A549 (cell line): ENCODE measurements at regions not wholly inside any gene's neighbourhood (a gene's known extent, or its start where the extent isn't known, plus 50 kb on each side); places are given as distances from the start of the nearest gene placed in this dataset.

ENCODE experiments used
- CHD4 ChIP-seq: fragments of 200-600 bp; sonication (generic); IDR thresholded peaks from 2 replicates; pipeline ENCODE4 v1.6.1; 2016; ENCODE audit warnings: antibody characterized with exemption, mild to moderate bottlenecking, borderline replicate concordance
- EHMT2 ChIP-seq: fragments of 200-600 bp; sonication (generic); IDR thresholded peaks from 2 replicates; pipeline ENCODE4 v1.6.1; 2016; ENCODE audit warnings: antibody characterized with exemption, low read depth, mild to moderate bottlenecking, moderate library complexity
- EP300 ChIP-seq, 2 experiments: fragments of >200 bp; sonication (Bioruptor Twin); formaldehyde crosslinking; IDR thresholded peaks; 2 replicates in 1 of 2; 3 replicates in 1 of 2; pipeline ENCODE4 v1.6.1; 2016 to 2017
- JUNB ChIP-seq: fragments of >200 bp; sonication (Bioruptor Twin); formaldehyde crosslinking; IDR thresholded peaks from 2 replicates; pipeline ENCODE4 v1.6.1; 2016
- POLR2A ChIP-seq: IDR thresholded peaks from 2 replicates; pipeline ENCODE4 v1.6.1; 2012; ENCODE audit warnings: mild to moderate bottlenecking, low read length
- RFX5 ChIP-seq: fragments of 450-650 bp; IDR thresholded peaks from 2 replicates; pipeline ENCODE4 v1.7.1; 2014; ENCODE audit warnings: antibody characterized with exemption, mild to moderate bottlenecking, moderate library complexity
- SMC3 ChIP-seq: fragments of >200 bp; sonication (Bioruptor Twin); formaldehyde crosslinking; IDR thresholded peaks from 3 replicates; pipeline ENCODE4 v1.6.1; 2018; ENCODE audit warnings: inconsistent platforms
- TF ChIP-seq, protein P1 (sequence below): fragments of >200 bp; sonication (Bioruptor Twin); formaldehyde crosslinking; IDR thresholded peaks from 3 replicates; pipeline ENCODE4 v1.5.1; 2016
- TF ChIP-seq, protein P2 (sequence below): IDR thresholded peaks from 2 replicates; pipeline ENCODE4 v1.6.1; 2012
- TF ChIP-seq, protein P3 (sequence below): fragments of 150-350 bp; IDR thresholded peaks from 2 replicates; pipeline ENCODE4 v1.6.1; 2014; ENCODE audit warnings: low read depth, mild to moderate bottlenecking, low read length

DNA sequence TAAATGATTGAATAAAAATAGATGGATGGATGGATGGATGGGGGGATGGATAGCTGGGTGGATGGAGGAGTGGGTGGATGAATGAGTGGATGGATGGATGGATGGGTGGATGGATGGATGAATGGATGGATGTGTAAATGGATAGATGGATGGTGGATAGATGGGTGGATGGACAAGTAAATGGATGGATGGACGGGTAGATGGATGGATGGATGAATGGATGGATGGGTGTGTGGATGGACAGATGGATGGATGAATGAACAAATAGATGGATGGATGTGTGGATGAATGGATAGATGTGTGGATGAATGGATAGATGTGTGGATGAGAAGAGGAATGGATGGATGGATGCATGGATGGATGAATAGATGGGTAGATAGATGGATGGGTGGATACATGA is 490.8 kb downstream of the VRK1 start:
- TF ChIP-seq, protein P1, sequence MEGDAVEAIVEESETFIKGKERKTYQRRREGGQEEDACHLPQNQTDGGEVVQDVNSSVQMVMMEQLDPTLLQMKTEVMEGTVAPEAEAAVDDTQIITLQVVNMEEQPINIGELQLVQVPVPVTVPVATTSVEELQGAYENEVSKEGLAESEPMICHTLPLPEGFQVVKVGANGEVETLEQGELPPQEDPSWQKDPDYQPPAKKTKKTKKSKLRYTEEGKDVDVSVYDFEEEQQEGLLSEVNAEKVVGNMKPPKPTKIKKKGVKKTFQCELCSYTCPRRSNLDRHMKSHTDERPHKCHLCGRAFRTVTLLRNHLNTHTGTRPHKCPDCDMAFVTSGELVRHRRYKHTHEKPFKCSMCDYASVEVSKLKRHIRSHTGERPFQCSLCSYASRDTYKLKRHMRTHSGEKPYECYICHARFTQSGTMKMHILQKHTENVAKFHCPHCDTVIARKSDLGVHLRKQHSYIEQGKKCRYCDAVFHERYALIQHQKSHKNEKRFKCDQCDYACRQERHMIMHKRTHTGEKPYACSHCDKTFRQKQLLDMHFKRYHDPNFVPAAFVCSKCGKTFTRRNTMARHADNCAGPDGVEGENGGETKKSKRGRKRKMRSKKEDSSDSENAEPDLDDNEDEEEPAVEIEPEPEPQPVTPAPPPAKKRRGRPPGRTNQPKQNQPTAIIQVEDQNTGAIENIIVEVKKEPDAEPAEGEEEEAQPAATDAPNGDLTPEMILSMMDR: no peak
- TF ChIP-seq EP300 (IDR thresholded peaks at IDR 0.05): no peak
- no peak for TF ChIP-seq EHMT2
- no peak for TF ChIP-seq JUNB
- TF ChIP-seq CHD4: no peak
- no peak for TF ChIP-seq RFX5
- TF ChIP-seq, protein P2, sequence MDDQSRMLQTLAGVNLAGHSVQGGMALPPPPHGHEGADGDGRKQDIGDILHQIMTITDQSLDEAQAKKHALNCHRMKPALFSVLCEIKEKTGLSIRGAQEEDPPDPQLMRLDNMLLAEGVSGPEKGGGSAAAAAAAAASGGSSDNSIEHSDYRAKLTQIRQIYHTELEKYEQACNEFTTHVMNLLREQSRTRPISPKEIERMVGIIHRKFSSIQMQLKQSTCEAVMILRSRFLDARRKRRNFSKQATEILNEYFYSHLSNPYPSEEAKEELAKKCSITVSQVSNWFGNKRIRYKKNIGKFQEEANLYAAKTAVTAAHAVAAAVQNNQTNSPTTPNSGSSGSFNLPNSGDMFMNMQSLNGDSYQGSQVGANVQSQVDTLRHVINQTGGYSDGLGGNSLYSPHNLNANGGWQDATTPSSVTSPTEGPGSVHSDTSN: no peak
- TF ChIP-seq SMC3: no peak
- TF ChIP-seq, protein P3, sequence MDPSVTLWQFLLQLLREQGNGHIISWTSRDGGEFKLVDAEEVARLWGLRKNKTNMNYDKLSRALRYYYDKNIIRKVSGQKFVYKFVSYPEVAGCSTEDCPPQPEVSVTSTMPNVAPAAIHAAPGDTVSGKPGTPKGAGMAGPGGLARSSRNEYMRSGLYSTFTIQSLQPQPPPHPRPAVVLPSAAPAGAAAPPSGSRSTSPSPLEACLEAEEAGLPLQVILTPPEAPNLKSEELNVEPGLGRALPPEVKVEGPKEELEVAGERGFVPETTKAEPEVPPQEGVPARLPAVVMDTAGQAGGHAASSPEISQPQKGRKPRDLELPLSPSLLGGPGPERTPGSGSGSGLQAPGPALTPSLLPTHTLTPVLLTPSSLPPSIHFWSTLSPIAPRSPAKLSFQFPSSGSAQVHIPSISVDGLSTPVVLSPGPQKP: no peak
- no peak for TF ChIP-seq POLR2A
